Esophagus squamous epithelium (tissue), 4 donors: ENCODE measurements at regions not wholly inside any gene's neighbourhood (a gene's known extent, or its start where the extent isn't known, plus 50 kb on each side); places are given as distances from the start of the nearest gene placed in this dataset.

Experiments
- CTCF ChIP-seq, 6 experiments: fragments of 450-650 bp in 4 of 6; fragments of 200-600 bp in 2 of 6; sonication (generic) in 2 of 6; IDR thresholded peaks; one replicate each; pipeline ENCODE4 v1.5.1; 2016 to 2019; ENCODE audit warnings: antibody characterized with exemption in 6 of 6, mild to moderate bottlenecking in 4 of 6, moderate library complexity in 4 of 6
- POLR2A ChIP-seq, 4 donors: fragments of 450-650 bp; IDR thresholded peaks; one replicate each; pipeline ENCODE4 v1.6.1; 2017; ENCODE audit warnings: antibody characterized with exemption in 4 of 4, mild to moderate bottlenecking in 4 of 4, moderate library complexity in 3 of 4

GRCh38 chr11:101668236-101668635, 84.4 kb upstream of the TRPC6 start:
- TF ChIP-seq CTCF (IDR thresholded peaks at IDR 0.05) (no peak), POLR2A (IDR thresholded peaks at IDR 0.05) (no peak)
